Fibroblast of skin of scalp (primary cell): ENCODE measurements at regions not wholly inside any gene's neighbourhood (a gene's known extent, or its start where the extent isn't known, plus 50 kb on each side); places are given as distances from the start of the nearest gene placed in this dataset.

ENCODE experiments used
- DNase-seq: peaks from one replicate; pipeline ENCODE4 v3.0.0-alpha.2; 2013

DNA sequence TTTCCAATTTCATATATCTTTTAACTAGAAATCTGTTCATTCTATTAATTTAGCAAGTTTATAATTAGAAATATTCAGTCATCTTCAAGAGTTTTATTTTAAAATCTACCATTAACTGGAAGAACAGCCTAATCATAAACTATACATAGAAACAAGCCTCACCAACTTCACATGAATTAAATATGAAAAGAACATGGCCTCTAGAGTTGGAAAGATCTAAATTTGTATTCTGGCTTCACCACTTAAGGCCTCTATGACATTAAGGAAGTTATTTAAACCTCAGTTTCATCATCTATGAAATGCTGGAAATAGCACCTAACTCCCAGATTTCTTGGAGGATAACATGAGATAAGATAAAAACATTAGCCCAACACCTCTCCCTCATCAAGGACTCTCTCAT, 51.4 kb upstream of the SCN7A start:
- no peak for DNase-seq
